DOHH2 (cell line): ENCODE measurements at regions not wholly inside any gene's neighbourhood (a gene's known extent, or its start where the extent isn't known, plus 50 kb on each side); places are given as distances from the start of the nearest gene placed in this dataset.
"Not testable (repeated sequence)": the region's sequence is repeated elsewhere in the genome, so short reads cannot be mapped to it uniquely, and the experiment has no call there.

Experiments used
- H3F3A ChIP-seq: fragments of 200-600 bp; sonication (generic), shearing (Covaris generic); 2 replicates; pipeline ENCODE4 v1.6.0; 2016; ENCODE audit warnings: antibody characterized with exemption, mild to moderate bottlenecking; ENCODE audit not compliant: control insufficient read depth, insufficient read depth
- H3K27ac ChIP-seq: fragments of 200-600 bp; sonication (generic); 2 replicates; pipeline ENCODE4 v1.5.1; 2014; ENCODE audit warnings: low read depth, mild to moderate bottlenecking, low read length, moderate library complexity
- H3K27me3 ChIP-seq: fragments of 200-600 bp; sonication (generic); 2 replicates; pipeline ENCODE4 v1.6.1; 2014; ENCODE audit warnings: mild to moderate bottlenecking, low read length, mixed read lengths; ENCODE audit not compliant: control insufficient read depth
- H3K36me3 ChIP-seq: fragments of 200-600 bp; sonication (generic); 2 replicates; pipeline ENCODE4 v1.6.1; 2014; ENCODE audit warnings: mild to moderate bottlenecking, low read length, moderate library complexity, mixed read lengths; ENCODE audit not compliant: control insufficient read depth
- H3K4me1 ChIP-seq: fragments of 200-600 bp; sonication (generic); 2 replicates; pipeline ENCODE4 v1.6.1; 2014; ENCODE audit warnings: mild to moderate bottlenecking, low read length, mixed read lengths; ENCODE audit not compliant: control insufficient read depth
- H3K4me2 ChIP-seq: fragments of 200-600 bp; sonication (generic); 2 replicates; pipeline ENCODE4 v1.6.0; 2014; ENCODE audit warnings: mild to moderate bottlenecking, low read length, moderate library complexity
- H3K4me3 ChIP-seq: fragments of 200-600 bp; sonication (generic); 2 replicates; pipeline ENCODE4 v1.5.1; 2014; ENCODE audit warnings: mild to moderate bottlenecking, low read length, mixed read lengths
- H3K79me2 ChIP-seq: fragments of 200-600 bp; sonication (generic); 2 replicates; pipeline ENCODE4 v1.6.1; 2014; ENCODE audit warnings: mild to moderate bottlenecking, low read length, mixed read lengths; ENCODE audit not compliant: control insufficient read depth
- H3K9me2 ChIP-seq: fragments of 200-600 bp; sonication (generic); replicated peaks from 2 replicates; pipeline ENCODE4 v1.6.1; 2014; ENCODE audit warnings: mild to moderate bottlenecking, low read length, mixed read lengths; ENCODE audit not compliant: control insufficient read depth
- H3K9me3 ChIP-seq: fragments of 200-600 bp; sonication (generic); 2 replicates; pipeline ENCODE4 v1.6.1; 2014; ENCODE audit warnings: antibody characterized with exemption, low read length, mixed read lengths; ENCODE audit not compliant: control insufficient read depth, insufficient read depth
- H4K20me1 ChIP-seq: fragments of 200-600 bp; sonication (generic); 2 replicates; pipeline ENCODE4 v1.6.0; 2014; ENCODE audit warnings: low read depth, mild to moderate bottlenecking, antibody characterized with exemption, low read length, moderate library complexity; ENCODE audit not compliant: control insufficient read depth, insufficient read depth
- CTCF ChIP-seq: fragments of 200-600 bp; sonication (generic); IDR thresholded peaks from one replicate; pipeline ENCODE4 v1.5.1; 2014; ENCODE audit warnings: antibody characterized with exemption, mild to moderate bottlenecking, low read depth, low read length; ENCODE audit not compliant: poor library complexity, severe bottlenecking
- EZH2phosphoT487 ChIP-seq: fragments of 200-600 bp; sonication (generic); IDR thresholded peaks from 2 replicates; pipeline ENCODE4 v1.6.1; 2017; ENCODE audit warnings: borderline replicate concordance, mild to moderate bottlenecking, antibody characterized with exemption, low read length, moderate library complexity, mixed read lengths

- no peaks in the 10 kb centered on the region for H3K9me2 ChIP-seq
- no peaks in the 10 kb centered on the region for H3F3A ChIP-seq
- H3K36me3 ChIP-seq, result no peaks in the 10 kb centered on the region
- H3K27ac ChIP-seq, result no peak overlapping the region
- H3K27me3 ChIP-seq, result no peaks in the 10 kb centered on the region
- H4K20me1 ChIP-seq, result no peaks in the 10 kb centered on the region
- no peaks in the 10 kb centered on the region for H3K9me3 ChIP-seq
- no peaks in the 10 kb centered on the region for H3K79me2 ChIP-seq
- H3K4me1 ChIP-seq, result no peaks in the 10 kb centered on the region
- no peak overlapping the region for H3K4me2 ChIP-seq
- H3K4me3 ChIP-seq, result no peak overlapping the region
- TF ChIP-seq EZH2phosphoT487 (no peak), CTCF (no peak)
These were observed 1767.2 kb upstream of the RAG2 start for GRCh38 chr11:38365274-38365673.

- Histone ChIP-seq H3K36me3 (no peaks in the 10 kb centered on the region), H3K27ac (no peak overlapping the region), H4K20me1 (no peaks in the 10 kb centered on the region), H3K4me1 (no peaks in the 10 kb centered on the region), H3K4me3 (no peak overlapping the region), H3K9me3 (no peaks in the 10 kb centered on the region), H3K9me2 (no peaks in the 10 kb centered on the region), H3K79me2 (no peaks in the 10 kb centered on the region), H3F3A (no peaks in the 10 kb centered on the region), H3K27me3 (no peaks in the 10 kb centered on the region), H3K4me2 (no peak overlapping the region)
- TF ChIP-seq CTCF (no peak), EZH2phosphoT487 (no peak)
These were observed 1758.2 kb upstream of the RAG2 start for GRCh38 chr11:38356255-38356654.

- Histone ChIP-seq H3F3A (no peaks in the 10 kb centered on the region), H3K9me3 (no peaks in the 10 kb centered on the region), H3K4me3 (no peak overlapping the region), H3K36me3 (no peaks in the 10 kb centered on the region), H4K20me1 (no peaks in the 10 kb centered on the region), H3K27me3 (no peaks in the 10 kb centered on the region), H3K27ac (no peak overlapping the region), H3K79me2 (no peaks in the 10 kb centered on the region), H3K4me1 (no peaks in the 10 kb centered on the region), H3K9me2 (no peaks in the 10 kb centered on the region), H3K4me2 (no peak overlapping the region)
- TF ChIP-seq EZH2phosphoT487 (no peak), CTCF (no peak)
These were observed 1747.2 kb upstream of the RAG2 start for GRCh38 chr11:38345286-38345685.

GRCh38 chr11:38341612-38342011 lies 1743.6 kb upstream of the RAG2 start:
- not testable (repeated sequence) for H3K27me3 ChIP-seq, H3K4me1 ChIP-seq, H4K20me1 ChIP-seq, H3K79me2 ChIP-seq, H3F3A ChIP-seq, H3K27ac ChIP-seq, H3K4me3 ChIP-seq, H3K9me3 ChIP-seq, H3K9me2 ChIP-seq, H3K4me2 ChIP-seq, H3K36me3 ChIP-seq
